Epithelial cell of prostate (primary cell): ENCODE measurements at regions not wholly inside any gene's neighbourhood (a gene's known extent, or its start where the extent isn't known, plus 50 kb on each side); places are given as distances from the start of the nearest gene placed in this dataset.
A peak's percentile ranks its signal among the peaks of the same experiment; 100 is the strongest.

Source experiments
- DNase-seq: peaks from one replicate; pipeline ENCODE4 v3.0.0-alpha.2; 2011; ENCODE audit warnings: low read depth, low spot score
- H3K27ac ChIP-seq: fragments of 450-650 bp; 2 replicates; pipeline ENCODE4 v1.5.1; 2017; ENCODE audit warnings: mild to moderate bottlenecking

DNA sequence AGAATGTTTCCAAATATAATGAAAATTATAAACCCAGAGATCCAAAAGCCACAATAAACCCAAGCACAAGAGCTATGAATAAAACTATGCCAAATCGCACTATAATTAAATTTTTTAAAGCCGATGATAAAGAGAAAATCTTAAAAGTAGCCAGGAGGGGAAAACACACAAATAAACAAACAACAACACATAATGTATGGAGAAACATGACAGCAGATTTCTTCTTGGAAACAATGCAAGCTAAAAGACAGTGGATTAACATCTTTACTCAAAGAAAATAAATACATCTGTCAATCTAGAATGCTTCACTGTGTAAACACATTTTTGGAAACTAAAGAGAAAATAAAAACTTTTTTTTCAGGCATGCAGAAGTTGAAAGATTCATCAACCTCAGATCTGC lies 53.0 kb upstream of the SMOX start:
- DNase-seq: no peak
- H3K27ac ChIP-seq: no peak overlapping the region

DNA sequence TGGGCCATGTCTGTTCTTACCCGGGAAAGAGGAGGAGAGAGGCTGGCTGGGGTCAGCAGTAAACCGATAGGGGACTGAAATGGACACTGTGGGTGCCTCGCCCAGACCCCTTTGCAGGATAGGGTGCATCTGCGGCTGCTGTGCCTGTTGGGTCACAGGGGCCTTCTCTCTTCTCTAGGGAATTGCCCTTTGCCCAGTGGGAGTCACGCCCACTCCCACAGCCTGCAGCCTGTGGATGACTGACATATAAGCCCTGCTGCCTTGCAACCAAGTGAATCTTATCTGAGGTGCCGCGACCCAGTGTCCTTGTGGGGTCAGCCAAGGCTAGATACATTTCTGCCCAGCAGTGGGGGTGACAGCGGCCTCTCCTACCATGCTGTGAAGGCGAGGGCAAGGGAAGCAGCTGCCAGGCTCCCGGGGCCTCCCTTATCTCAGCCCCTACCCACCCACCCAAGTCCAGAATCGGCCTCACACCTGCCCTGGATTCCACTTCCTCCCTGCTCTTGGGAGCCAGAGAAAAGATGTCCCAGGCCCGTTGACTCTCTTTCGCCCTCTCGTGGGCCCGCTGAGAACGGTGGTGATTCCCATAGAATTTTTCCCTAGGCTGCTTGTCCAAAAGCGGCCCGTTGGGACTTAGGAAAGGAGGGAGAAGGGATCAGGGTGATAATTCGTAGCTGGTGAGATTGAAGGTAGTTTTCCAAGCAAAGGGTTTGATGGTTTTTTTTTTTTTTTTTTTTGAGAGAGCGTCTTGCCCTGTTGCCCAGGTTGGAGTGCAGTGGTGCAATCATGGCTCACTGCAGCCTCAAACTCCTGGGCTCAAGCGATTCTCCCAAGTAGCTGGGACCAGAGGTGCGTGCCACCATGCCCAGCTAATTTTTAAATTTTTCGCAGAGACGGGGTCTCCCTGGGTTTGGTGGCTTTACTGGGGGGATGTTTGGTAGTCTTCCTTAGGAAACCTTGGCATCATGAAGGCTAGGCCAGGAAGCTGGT lies 56.8 kb upstream of the SMOX start:
- H3K27ac ChIP-seq: no peak overlapping the region
- no peak for DNase-seq

DNA sequence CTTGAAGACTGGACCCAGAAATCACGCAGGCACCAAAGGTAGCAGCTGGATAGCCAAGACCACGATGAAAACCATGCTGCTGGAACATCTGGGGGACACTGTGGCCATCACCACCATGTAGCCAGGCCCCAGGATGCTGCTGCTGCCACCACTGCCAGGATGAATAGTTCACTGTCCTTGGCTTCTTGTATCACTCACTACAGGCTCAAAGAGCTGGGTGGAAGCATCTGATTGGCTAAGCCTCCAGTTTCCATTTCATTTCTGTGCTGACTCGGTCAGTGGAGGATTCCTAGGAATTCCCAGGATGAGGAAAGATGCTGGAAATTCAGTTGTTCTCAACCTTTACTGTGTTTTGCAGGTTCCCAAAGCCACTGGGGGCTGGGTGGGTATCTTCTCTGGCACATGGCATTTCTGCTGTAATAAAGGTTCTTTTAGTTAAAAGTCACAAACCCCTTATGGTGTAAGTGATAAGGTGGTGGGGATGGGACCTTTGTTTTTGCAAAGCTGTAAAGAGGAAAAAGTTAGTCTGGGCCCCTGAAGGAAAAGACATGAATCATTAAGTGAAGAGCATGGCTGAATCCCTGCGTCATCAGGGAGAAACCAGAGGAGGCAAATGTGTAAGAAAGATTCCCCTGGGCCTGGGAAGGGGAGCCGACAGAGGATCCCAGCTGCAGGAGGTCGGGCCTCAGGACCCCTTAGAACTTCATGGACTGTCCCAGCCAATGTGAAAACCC lies 57.7 kb upstream of the SMOX start:
- no peak for DNase-seq
- no peak overlapping the region for H3K27ac ChIP-seq

DNA sequence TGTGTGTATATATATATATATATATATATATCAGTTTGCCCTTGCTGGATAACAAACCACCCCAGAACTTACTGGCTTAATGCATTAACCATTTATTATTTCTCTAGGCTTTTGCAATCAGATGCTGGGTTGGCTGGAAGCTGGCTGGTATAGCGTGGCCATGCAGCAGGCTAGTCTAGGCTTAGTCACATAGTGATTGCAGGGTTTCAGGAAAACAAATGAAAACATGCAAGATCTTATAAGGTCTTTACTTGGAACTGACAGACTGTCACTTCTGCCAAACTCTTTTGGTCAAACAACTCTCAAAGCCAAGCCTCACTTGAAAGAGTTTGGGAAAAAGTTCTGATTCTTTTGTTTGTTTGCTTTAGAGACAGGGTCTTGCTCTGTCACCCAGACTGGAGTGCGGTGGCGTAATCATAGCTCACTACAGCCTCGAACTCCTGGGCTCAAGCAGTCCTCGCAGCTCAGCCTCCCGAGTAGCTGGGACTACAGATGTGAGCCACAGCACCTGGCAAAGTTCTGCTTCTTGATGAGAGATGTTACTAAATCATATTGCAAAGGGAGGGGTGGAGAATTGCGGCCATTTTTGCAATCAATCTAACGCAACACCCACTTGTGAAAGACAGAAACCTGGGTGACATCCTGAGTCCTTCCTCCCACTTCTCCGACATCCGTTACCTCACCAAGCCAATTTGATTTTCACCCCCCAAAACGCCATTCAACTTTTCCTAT lies 58.7 kb upstream of the SMOX start:
- H3K27ac ChIP-seq: no peak overlapping the region
- no peak for DNase-seq

DNA sequence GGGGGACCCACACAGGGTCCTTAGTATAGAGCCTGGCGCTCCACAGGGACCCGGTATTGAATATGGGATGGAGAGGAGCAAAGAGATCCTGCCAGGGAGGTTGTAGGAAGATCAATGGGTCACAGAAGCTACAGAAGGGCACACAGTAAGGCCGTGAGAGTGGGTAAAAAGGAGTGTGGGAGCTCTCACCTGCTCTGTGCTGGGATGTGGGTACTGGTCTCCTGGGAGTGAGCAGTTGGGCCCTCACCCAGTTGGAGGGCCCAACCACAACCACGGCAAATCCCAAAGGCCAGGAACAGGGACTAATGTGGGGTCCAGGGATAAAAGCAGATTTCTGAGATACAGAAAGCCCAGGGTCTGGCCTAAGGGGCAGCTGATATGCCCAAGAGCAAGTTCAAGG lies 59.9 kb upstream of the SMOX start:
- H3K27ac ChIP-seq: no peak overlapping the region
- no peak for DNase-seq

DNA sequence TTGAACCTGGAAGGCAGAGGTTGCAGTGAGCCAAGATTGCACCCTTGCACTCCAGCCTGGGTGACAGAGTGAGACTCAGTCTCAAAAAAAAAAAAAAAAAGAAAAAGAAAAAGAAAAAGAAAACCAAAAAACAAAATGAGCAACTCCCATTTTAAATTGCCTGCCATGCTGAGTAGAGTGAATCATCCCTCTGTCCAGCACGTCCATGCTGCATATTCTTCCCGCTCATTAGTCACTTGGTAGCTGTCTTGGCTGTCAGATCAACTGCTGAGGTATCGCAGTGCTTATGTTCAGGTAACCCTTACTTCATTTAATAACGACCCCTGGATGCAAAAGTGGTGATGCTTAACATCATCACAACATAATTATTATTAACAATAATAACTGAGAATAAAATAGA lies 60.7 kb upstream of the SMOX start:
- no peak overlapping the region for H3K27ac ChIP-seq
- DNase-seq: no peak

DNA sequence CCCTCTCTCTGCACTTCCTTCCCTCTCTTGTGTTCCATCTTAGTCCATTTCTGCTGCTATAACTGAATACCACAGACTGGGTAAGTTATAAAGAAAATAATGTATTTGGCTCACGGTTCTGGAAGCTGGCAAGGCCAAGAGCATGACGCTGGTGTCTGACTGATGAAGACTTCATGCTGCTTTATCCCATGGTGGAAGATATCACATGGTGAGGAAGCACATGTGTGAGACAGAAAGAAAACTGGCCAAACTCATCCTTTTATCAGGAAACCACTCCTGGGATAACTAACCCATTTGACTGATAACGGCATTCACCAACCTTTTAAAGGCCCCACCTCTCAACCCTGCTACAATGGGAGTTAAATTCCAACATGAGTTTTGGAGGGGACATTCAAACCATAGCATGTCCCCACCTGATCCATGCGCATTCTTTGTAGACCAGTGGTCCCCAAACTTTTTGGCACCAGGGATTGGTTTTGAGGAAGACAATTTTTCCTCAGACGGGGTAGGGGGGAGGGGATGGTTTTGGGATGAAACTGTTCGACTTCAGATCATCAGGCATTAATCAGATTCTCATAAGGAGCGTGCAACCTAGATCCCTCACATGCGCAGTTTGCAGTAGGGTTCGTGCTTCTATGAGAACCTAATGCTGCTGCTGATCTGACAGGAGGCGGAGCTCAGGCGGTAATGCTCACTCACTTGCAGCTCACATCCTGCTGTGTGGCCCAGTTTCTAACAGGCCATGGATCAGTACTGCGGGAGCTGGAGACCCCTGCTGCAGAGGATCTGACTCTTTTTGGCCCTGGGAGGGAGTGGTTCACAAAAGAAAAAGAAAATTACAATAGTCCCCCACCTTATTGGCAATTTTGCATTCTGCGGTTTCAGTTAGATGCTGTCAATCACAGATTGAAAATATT lies 61.6 kb upstream of the SMOX start:
- no peak for DNase-seq
- H3K27ac ChIP-seq: no peak overlapping the region

DNA sequence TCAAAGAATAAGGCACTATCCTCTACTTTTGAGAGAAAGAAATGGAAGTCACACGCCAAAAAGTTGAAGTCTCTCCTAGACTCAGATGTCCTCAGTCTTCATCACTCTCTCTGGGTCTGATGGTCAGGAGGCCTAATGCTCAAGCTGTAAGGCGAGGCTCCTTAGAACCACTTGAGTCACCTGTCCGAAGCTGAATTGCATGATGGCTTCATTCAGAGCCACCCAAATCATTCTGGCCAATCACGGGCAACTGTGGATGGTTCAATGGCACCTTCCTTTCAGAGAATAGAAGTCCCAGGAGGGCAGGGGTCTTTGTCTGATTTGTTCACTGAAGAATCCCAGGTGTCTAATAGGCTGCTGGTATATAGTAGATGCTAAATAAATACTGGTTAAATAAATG lies 63.9 kb upstream of the SMOX start:
- DNase-seq: no peak
- H3K27ac ChIP-seq: no peak overlapping the region

DNA sequence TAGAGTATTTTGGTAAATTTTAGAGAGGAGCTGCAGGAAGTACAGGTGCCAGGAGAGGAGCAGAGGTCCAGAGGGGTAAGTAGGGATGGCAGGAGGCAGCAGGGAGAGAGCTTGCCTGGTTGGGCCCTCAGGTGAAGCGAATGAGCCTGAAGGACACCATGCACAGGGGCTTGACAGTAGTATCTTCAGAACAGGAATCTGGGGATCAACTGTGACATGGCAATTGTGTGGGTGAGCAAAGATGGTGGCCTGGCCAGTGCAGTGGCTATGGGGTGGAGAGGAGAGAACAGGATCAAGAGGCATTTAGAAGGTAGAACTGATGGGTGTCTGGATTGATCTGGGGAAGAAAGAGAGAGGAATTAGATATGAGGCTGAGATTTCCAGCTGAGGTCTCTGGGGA lies 64.5 kb upstream of the SMOX start:
- H3K27ac ChIP-seq: no peak overlapping the region
- DNase-seq: no peak

DNA sequence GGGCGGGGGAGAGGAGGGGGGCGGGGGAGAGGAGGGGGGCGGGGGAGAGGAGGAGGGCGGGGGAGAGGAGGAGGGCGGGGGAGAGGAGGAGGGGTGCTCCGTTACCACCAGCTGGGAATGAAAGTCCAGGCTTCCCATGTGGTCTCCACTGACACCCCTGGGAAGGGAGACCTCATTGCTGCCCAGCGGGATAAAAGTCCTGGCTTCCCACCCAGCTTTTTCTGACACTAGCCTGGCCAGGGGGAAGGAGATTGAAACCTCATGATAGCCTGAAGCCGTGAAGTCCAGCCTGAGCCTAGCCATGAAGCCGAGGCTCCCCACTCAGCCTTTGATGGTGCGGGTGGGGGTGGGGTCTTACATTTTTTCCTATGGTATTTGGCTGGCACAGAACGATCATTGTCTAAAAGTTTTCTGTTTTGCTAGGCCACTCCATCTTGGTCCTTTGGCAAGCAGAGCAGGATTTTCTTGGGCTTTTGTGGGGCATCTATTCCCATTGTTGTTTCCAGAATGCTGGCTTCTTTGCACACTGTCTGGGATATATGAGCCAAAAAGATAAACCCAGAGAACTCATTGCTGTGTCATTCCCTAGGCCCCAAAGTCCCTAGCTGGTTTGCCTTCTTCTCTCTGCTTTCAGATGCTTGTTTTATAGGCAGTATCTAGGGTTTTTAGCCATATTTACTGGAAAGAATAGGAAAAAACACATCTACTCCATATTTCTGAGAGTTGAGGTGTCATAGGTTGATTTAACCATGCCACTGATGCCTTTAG lies 65.3 kb upstream of the SMOX start:
- no peak for DNase-seq
- H3K27ac ChIP-seq: no peak overlapping the region

DNA sequence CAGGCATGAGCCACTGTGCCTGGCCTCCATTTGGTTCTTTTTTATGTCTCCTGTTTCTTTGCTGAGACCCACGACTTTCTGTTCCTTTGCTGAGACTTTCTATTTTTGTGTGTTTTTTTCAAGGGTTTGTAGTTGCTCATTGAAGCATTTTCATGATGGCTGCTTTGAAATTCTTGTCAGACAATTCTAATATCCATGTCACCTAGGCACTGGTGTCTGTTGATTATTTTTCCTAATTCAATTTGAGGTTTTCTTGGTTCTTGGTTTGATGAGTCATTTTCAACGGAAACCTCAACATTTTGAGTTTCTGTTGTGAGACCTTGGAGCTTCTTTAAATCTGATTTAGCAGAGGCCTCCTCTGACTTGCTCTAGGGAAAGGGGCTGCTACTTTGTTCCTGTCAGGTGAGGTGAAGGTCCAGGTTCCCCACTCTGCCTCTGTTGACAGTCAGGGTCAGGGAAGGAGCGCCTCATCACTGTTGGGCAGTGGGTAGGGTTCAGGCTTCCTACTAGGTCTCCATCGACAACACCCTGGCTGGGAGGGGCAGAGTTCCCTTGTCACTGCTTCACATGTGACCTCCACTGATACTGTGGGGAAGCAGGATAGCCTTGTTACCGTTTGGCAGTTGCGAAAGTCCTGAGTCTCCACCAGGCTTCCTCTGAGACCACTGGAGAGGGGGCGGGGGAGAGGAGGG lies 66.1 kb upstream of the SMOX start:
- no peak for DNase-seq
- H3K27ac ChIP-seq: no peak overlapping the region

DNA sequence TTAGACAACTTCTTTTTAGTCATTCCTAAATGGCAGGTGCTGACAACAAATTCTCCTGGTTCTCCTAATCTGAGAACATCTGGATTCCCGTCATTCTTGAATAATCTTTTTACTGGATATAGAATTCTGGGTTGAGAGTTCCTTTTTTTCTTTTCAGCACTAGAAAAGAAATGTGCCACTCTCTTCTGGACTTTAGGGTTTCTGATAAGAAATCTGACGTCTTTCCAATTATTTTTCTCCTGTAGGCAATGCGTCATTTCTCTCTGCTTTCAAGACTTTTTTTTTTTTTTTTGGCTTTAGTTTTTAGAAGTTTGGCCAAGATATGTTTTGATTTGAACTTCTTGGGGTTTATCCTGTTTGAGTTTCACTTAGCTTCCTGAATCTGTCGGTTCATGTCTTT lies 66.1 kb upstream of the RNF24 start:
- H3K27ac ChIP-seq: no peak overlapping the region
- DNase-seq: no peak

DNA sequence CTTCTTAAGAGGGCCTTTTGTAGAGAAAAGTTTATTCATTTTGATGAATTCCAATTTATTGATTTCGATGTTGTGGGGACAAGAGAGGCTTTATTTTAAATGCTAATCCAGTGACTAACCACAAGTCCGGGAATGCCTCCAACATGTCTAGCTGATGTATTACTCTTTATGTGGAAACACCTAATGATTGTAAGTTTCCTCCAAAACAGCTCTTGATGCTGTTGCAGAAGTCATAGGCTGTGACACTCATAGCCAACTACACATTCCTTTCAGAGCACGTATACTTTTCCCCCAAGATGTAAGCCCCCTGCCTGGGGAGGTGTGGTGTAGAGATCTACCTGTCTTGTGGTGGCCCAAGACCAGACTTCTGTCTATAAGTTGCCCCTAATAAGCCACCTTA lies 61.3 kb upstream of the RNF24 start:
- peak overlapping the region; percentile 38 for H3K27ac ChIP-seq

DNA sequence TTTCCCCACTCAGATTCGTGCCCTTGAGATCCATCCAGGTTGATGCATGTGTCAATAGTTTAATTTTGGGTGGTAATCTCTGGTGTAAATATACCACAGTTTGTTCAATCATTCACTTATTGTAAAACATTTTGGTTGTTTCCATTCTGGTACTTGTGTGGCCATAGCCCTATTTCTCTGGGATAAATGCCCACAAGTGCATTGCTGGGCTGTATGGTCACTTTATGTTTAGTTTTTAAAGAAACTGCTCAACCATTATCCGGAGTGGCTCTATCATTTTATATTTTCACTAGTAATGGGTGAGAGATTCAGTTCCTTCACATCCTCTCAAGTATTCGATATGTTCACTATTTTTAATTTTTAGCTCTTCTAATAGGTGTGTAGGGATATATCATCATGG lies 60.7 kb upstream of the RNF24 start:
- no peak for DNase-seq
- no peak overlapping the region for H3K27ac ChIP-seq

More for the DNA sequence above, 61.3 kb upstream of the RNF24 start:
- DNase-seq: peak; percentile 58

DNA sequence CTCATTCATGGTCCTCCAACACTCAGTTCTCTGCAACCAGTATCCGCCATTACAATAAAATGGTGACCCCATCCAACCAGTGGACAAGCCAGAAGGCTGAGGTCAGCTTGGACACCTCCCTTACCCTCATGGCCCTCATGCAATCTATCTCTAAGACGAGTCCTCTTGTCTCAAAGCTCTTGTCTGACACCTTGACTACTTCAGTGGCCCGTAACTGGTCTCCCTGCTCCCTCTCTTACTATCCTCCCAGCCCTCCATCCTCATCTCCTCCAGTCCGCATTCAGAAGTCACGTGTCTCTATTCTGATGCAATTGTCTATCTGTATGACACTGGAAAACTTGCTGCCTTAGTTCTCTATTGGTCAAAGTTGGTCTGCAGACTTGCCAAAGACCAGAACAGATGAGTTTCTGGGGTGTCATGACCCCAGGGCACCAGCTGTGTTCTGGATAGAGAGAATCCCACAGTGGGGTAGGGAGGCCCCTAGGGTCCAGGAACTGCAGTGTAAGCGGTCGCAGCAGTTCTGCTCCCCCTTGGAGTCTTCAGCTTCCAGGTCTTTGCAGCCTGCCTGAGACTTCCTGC lies 59.6 kb upstream of the RNF24 start:
- no peak for DNase-seq
- no peak overlapping the region for H3K27ac ChIP-seq

DNA sequence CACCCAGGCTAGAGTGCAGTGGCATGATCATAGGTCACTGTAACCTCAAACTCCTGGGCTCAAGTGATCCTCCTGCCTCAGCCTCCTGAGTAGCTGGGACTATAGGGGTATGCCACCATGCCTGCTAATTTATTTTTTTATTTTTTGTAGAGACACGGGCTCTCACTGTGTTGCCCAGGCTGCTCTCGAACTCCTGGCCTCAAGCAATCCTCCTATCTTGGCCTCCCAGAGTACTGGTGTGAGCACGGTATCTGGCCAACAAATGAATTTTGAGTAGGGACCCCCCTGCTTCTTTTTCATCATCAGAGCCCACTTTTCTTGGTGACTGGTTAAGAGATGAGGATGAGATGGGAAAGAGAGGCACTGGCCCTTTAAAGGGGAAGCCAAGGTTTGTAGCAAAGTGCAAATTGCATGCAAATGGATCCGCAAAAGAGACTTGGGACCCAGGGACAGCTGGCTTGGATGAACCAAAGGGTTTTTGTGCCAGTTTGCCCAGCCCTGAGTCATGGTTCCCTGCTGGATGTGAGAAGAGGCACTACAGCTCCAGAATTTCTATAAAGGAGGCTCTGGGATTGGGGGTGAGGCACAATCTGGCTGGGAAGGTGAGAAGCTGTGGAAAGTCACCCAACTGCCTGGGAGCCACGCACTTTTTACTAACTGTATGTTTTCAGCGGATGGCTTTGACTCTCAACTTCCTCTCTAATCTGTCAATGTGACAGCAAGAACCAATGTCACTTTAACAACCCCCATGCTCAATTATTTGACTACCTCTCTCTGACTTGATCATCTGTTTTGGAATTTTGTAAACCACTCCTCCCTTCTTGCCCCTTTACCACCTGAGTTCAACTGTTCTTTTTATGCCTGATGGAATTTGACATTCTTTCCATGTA lies 58.7 kb upstream of the RNF24 start:
- no peak for DNase-seq
- H3K27ac ChIP-seq: no peak overlapping the region

DNA sequence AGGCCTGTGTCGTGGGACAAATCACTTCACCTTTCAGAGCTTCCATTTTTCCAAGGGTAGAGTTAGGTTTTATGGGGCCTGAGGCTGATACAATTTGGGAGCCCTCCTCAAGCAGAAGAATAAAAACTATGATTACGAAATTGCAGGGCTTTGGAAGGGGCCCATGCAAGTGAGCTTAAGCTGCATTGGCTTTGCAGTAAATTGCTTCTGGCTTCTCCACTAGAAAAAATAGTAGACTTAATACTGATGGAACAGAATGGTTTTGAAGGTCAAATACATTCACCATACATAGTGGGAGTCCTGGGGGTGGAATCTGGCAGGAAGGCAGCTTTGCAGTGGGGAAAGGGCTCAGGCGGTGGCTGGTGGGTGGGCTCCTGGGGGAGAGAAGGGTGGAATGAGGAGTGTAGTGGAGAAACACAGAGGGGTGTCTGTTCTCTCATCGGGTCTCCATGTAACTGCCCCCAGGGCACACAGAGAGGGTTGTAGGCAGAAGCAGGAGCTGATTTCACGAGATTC lies 55.9 kb upstream of the RNF24 start:
- DNase-seq: no peak
- no peak overlapping the region for H3K27ac ChIP-seq
